Neural cell (in vitro differentiated cells): ENCODE measurements at regions not wholly inside any gene's neighbourhood (a gene's known extent, or its start where the extent isn't known, plus 50 kb on each side); places are given as distances from the start of the nearest gene placed in this dataset.

Source experiments
- H2AFZ ChIP-seq: fragments of 200-600, 300-800 bp; sonication (generic), shearing (Covaris generic); 2 replicates; pipeline ENCODE4 v1.6.0; 2014; ENCODE audit warnings: low read depth, mild to moderate bottlenecking, antibody characterized with exemption, low read length, moderate library complexity
- H3F3A ChIP-seq: fragments of 200-600 bp; shearing (Covaris generic); 2 replicates; pipeline ENCODE4 v1.6.1; 2016; ENCODE audit warnings: mild to moderate bottlenecking, moderate library complexity, mixed read lengths, antibody characterized with exemption, low read length; ENCODE audit not compliant: insufficient read depth, poor library complexity, severe bottlenecking
- H3K27ac ChIP-seq: fragments of 200-600, 300-800 bp; sonication (generic), shearing (Covaris generic); 2 replicates; pipeline ENCODE4 v1.5.1; 2014; ENCODE audit warnings: mild to moderate bottlenecking, low read length, moderate library complexity
- H3K27me3 ChIP-seq: fragments of 300-800, 200-600 bp; sonication (generic), shearing (Covaris generic); 2 replicates; pipeline ENCODE4 v1.6.0; 2014; ENCODE audit warnings: mild to moderate bottlenecking, low read depth, low read length, moderate library complexity; ENCODE audit not compliant: insufficient read depth
- H3K36me3 ChIP-seq: fragments of 300-800, 200-600 bp; sonication (generic), shearing (Covaris generic); 2 replicates; pipeline ENCODE4 v1.5.1; 2014; ENCODE audit warnings: mild to moderate bottlenecking, antibody characterized with exemption, low read length, moderate library complexity; ENCODE audit not compliant: insufficient read depth
- H3K4me2 ChIP-seq: fragments of 300-800, 200-600 bp; sonication (generic), shearing (Covaris generic); 2 replicates; pipeline ENCODE4 v1.6.0; 2014; ENCODE audit warnings: mild to moderate bottlenecking, low read length
- H3K4me3 ChIP-seq: fragments of 300-800, 200-600 bp; sonication (generic), shearing (Covaris generic); 2 replicates; pipeline ENCODE4 v1.5.1; 2014; ENCODE audit warnings: mild to moderate bottlenecking, low read length, moderate library complexity
- H3K79me2 ChIP-seq: fragments of 200-600 bp; shearing (Covaris generic); replicated peaks from 2 replicates; pipeline ENCODE4 v1.6.0; 2014; ENCODE audit warnings: mild to moderate bottlenecking, low read length, moderate library complexity; ENCODE audit not compliant: insufficient read depth
- H3K9ac ChIP-seq: fragments of 300-800, 200-600 bp; sonication (generic), shearing (Covaris generic); 2 replicates; pipeline ENCODE4 v1.6.1; 2016; ENCODE audit warnings: mild to moderate bottlenecking, low read length, mixed read lengths
- H3K9me2 ChIP-seq: fragments of 200-600 bp; shearing (Covaris generic); 2 replicates; pipeline ENCODE4 v1.6.1; 2016; ENCODE audit warnings: mild to moderate bottlenecking, low read length, mixed read lengths; ENCODE audit not compliant: insufficient read depth
- H3K9me3 ChIP-seq: fragments of 200-600, 300-800 bp; sonication (generic), shearing (Covaris generic); 2 replicates; pipeline ENCODE4 v1.6.1; 2016; ENCODE audit warnings: mild to moderate bottlenecking, mixed run types, low read length, moderate library complexity, mixed read lengths
- H4K20me1 ChIP-seq: fragments of 200-600 bp; shearing (Covaris generic); 2 replicates; pipeline ENCODE4 v1.6.1; 2016; ENCODE audit warnings: mild to moderate bottlenecking, mixed run types; ENCODE audit not compliant: insufficient read depth
- CTCF ChIP-seq: fragments of 450-650 bp; IDR thresholded peaks from 2 replicates; pipeline ENCODE4 v1.5.1; 2014; ENCODE audit warnings: antibody characterized with exemption, mild to moderate bottlenecking, moderate library complexity; ENCODE audit not compliant: poor library complexity, severe bottlenecking
- EP300 ChIP-seq: fragments of 450-650 bp; conservative IDR thresholded peaks from 2 replicates; pipeline ENCODE4 v1.6.1; 2014; ENCODE audit warnings: antibody characterized with exemption, mild to moderate bottlenecking, moderate library complexity; ENCODE audit not compliant: poor library complexity, severe bottlenecking
- EZH2 ChIP-seq: fragments of 200-600, 300-800 bp; shearing (Covaris generic), sonication (generic); IDR thresholded peaks from 2 replicates; pipeline ENCODE4 v1.6.1; 2014; ENCODE audit warnings: antibody characterized with exemption, low read length, borderline replicate concordance, mild to moderate bottlenecking; ENCODE audit not compliant: insufficient read depth, poor library complexity, severe bottlenecking
- MXI1 ChIP-seq: fragments of 450-650 bp; conservative IDR thresholded peaks from 2 replicates; pipeline ENCODE4 v1.6.1; 2014; ENCODE audit warnings: antibody characterized with exemption, mild to moderate bottlenecking; ENCODE audit not compliant: poor library complexity, severe bottlenecking
- POLR2AphosphoS5 ChIP-seq: IDR thresholded peaks from 2 replicates; pipeline ENCODE4 v1.6.1; 2012
- RAD21 ChIP-seq: fragments of 450-650 bp; conservative IDR thresholded peaks from 2 replicates; pipeline ENCODE4 v1.6.1; 2014; ENCODE audit warnings: antibody characterized with exemption, mild to moderate bottlenecking, moderate library complexity
- REST ChIP-seq: IDR thresholded peaks from 2 replicates; pipeline ENCODE4 v1.6.1; 2012; ENCODE audit warnings: borderline replicate concordance
- SMC3 ChIP-seq: fragments of 450-650 bp; conservative IDR thresholded peaks from 2 replicates; pipeline ENCODE4 v1.6.1; 2014; ENCODE audit warnings: antibody characterized with exemption, mild to moderate bottlenecking, moderate library complexity; ENCODE audit not compliant: poor library complexity
- TAF1 ChIP-seq: IDR thresholded peaks from 2 replicates; pipeline ENCODE4 v1.6.1; 2012; ENCODE audit warnings: low read depth

GRCh38 chr4:162582180-162582579, 418.4 kb upstream of the FSTL5 start:
- H3K4me2 ChIP-seq, result no peak overlapping the region
- no peak overlapping the region for H3K9ac ChIP-seq
- no peaks in the 10 kb centered on the region for H3K79me2 ChIP-seq
- H3K9me2 ChIP-seq, result no peaks in the 10 kb centered on the region
- no peak overlapping the region for H2AFZ ChIP-seq
- TF ChIP-seq EP300, result no peak
- no peaks in the 10 kb centered on the region for H3K9me3 ChIP-seq
- no peak overlapping the region for H3K4me3 ChIP-seq
- no peaks in the 10 kb centered on the region for H3K27me3 ChIP-seq
- H3K36me3 ChIP-seq, result no peaks in the 10 kb centered on the region
- H3F3A ChIP-seq, result no peaks in the 10 kb centered on the region
- no peak overlapping the region for H3K27ac ChIP-seq
- H4K20me1 ChIP-seq, result no peaks in the 10 kb centered on the region

GRCh38 chr4:162565730-162566129, 401.9 kb upstream of the FSTL5 start:
- no peak overlapping the region for H3K9ac ChIP-seq
- H3K4me2 ChIP-seq, result no peak overlapping the region
- no peaks in the 10 kb centered on the region for H4K20me1 ChIP-seq
- no peak overlapping the region for H3K4me3 ChIP-seq
- H3K9me2 ChIP-seq, result no peaks in the 10 kb centered on the region
- no peaks in the 10 kb centered on the region for H3K36me3 ChIP-seq
- no peaks in the 10 kb centered on the region for H3F3A ChIP-seq
- H3K79me2 ChIP-seq, result no peaks in the 10 kb centered on the region
- no peak overlapping the region for H2AFZ ChIP-seq
- TF ChIP-seq SMC3 (no peak), POLR2AphosphoS5 (no peak), REST (no peak), EZH2 (no peak), CTCF (no peak), TAF1 (no peak), RAD21 (no peak), MXI1 (no peak), EP300 (no peak)
- H3K27me3 ChIP-seq, result no peaks in the 10 kb centered on the region
- no peak overlapping the region for H3K27ac ChIP-seq
- no peaks in the 10 kb centered on the region for H3K9me3 ChIP-seq

GRCh38 chr4:162560073-162560472, 396.3 kb upstream of the FSTL5 start:
- no peak overlapping the region for H3K4me3 ChIP-seq
- H3F3A ChIP-seq, result no peaks in the 10 kb centered on the region
- no peaks in the 10 kb centered on the region for H3K9me3 ChIP-seq
- no peaks in the 10 kb centered on the region for H3K9me2 ChIP-seq
- no peaks in the 10 kb centered on the region for H3K27me3 ChIP-seq
- H2AFZ ChIP-seq, result no peak overlapping the region
- H3K4me2 ChIP-seq, result no peak overlapping the region
- no peaks in the 10 kb centered on the region for H3K79me2 ChIP-seq
- no peaks in the 10 kb centered on the region for H3K36me3 ChIP-seq
- H3K9ac ChIP-seq, result no peak overlapping the region
- no peak overlapping the region for H3K27ac ChIP-seq
- no peak for TF ChIP-seq EZH2
- no peak for TF ChIP-seq REST
- TF ChIP-seq MXI1, result no peak
- TF ChIP-seq TAF1, result no peak
- TF ChIP-seq RAD21, result no peak
- no peak for TF ChIP-seq EP300
- TF ChIP-seq CTCF, result no peak
- TF ChIP-seq SMC3, result no peak
- TF ChIP-seq POLR2AphosphoS5, result no peak
- H4K20me1 ChIP-seq, result no peaks in the 10 kb centered on the region
